ACC112 (cell line): ENCODE measurements at regions not wholly inside any gene's neighbourhood (a gene's known extent, or its start where the extent isn't known, plus 50 kb on each side); places are given as distances from the start of the nearest gene placed in this dataset.
A peak's percentile ranks its signal among the peaks of the same experiment; 100 is the strongest.

Experiments used
- H2AFZ ChIP-seq: fragments of 200-600 bp; sonication (generic); one replicate; pipeline ENCODE4 v1.6.0; 2017; ENCODE audit warnings: antibody characterized with exemption, low read length; ENCODE audit not compliant: unreplicated experiment
- H3K27ac ChIP-seq: fragments of 200-600 bp; sonication (generic); 2 replicates; pipeline ENCODE4 v1.5.1; 2014; ENCODE audit warnings: low read depth, mild to moderate bottlenecking, antibody characterized with exemption, low read length, moderate library complexity
- H3K27me3 ChIP-seq: fragments of 200-600 bp; sonication (generic); 2 replicates; pipeline ENCODE4 v1.6.1; 2014; ENCODE audit warnings: mild to moderate bottlenecking, antibody characterized with exemption, low read length, moderate library complexity, mixed read lengths; ENCODE audit not compliant: insufficient read depth
- H3K36me3 ChIP-seq: fragments of 200-600 bp; sonication (generic); 2 replicates; pipeline ENCODE4 v1.6.1; 2016; ENCODE audit warnings: mild to moderate bottlenecking, antibody characterized with exemption, low read length, moderate library complexity, mixed read lengths; ENCODE audit not compliant: insufficient read depth
- H3K4me1 ChIP-seq: fragments of 200-600 bp; sonication (generic); one replicate; pipeline ENCODE4 v1.6.1; 2016; ENCODE audit warnings: low read length, mixed read lengths; ENCODE audit not compliant: insufficient read depth, unreplicated experiment, control insufficient read depth
- H3K4me3 ChIP-seq: fragments of 200-600 bp; sonication (generic); 2 replicates; pipeline ENCODE4 v1.5.1; 2014; ENCODE audit warnings: mild to moderate bottlenecking, low read depth, low read length
- H3K79me2 ChIP-seq: fragments of 200-600 bp; sonication (generic); one replicate; pipeline ENCODE4 v1.6.0; 2016; ENCODE audit warnings: low read length; ENCODE audit not compliant: control insufficient read depth, unreplicated experiment, insufficient read depth

GRCh38 chr6:134725590-134725989 is 224.3 kb downstream of the ALDH8A1 start:
- no peaks in the 10 kb centered on the region for H3K36me3 ChIP-seq
- H3K27me3 ChIP-seq: no peaks in the 10 kb centered on the region
- H3K4me3 ChIP-seq: no peak overlapping the region
- H3K79me2 ChIP-seq: no peaks in the 10 kb centered on the region
- no peak overlapping the region for H3K27ac ChIP-seq
- H3K4me1 ChIP-seq: peaks cover 19% of the 10 kb centered on the region
- H2AFZ ChIP-seq: no peak overlapping the region

- Histone ChIP-seq H3K27ac (no peak overlapping the region), H3K4me1 (peaks cover 19% of the 10 kb centered on the region), H3K4me3 (no peak overlapping the region), H3K36me3 (no peaks in the 10 kb centered on the region), H2AFZ (no peak overlapping the region), H3K27me3 (no peaks in the 10 kb centered on the region), H3K79me2 (no peaks in the 10 kb centered on the region)
Observed at GRCh38 chr6:134724771-134725340, 225.0 kb downstream of the ALDH8A1 start.

- no peaks in the 10 kb centered on the region for H3K36me3 ChIP-seq
- no peak overlapping the region for H3K4me3 ChIP-seq
- H3K27ac ChIP-seq: no peak overlapping the region
- H3K27me3 ChIP-seq: no peaks in the 10 kb centered on the region
- H3K79me2 ChIP-seq: no peaks in the 10 kb centered on the region
- H2AFZ ChIP-seq: no peak overlapping the region
- peaks cover 19% of the 10 kb centered on the region for H3K4me1 ChIP-seq
Observed at GRCh38 chr6:134723081-134723871, 226.6 kb downstream of the ALDH8A1 start.

- Histone ChIP-seq H3K27me3 (no peaks in the 10 kb centered on the region), H3K4me1 (peaks cover 19% of the 10 kb centered on the region), H3K79me2 (no peaks in the 10 kb centered on the region), H2AFZ (no peak overlapping the region), H3K36me3 (no peaks in the 10 kb centered on the region), H3K27ac (no peak overlapping the region), H3K4me3 (no peak overlapping the region)
Observed at GRCh38 chr6:134722200-134722870, 227.6 kb downstream of the ALDH8A1 start.

GRCh38 chr6:134721060-134721405 is 228.9 kb downstream of the ALDH8A1 start:
- Histone ChIP-seq H3K79me2 (no peaks in the 10 kb centered on the region), H3K27ac (no peak overlapping the region), H3K36me3 (no peaks in the 10 kb centered on the region), H3K4me1 (peaks cover 19% of the 10 kb centered on the region), H3K27me3 (no peaks in the 10 kb centered on the region), H3K4me3 (no peak overlapping the region), H2AFZ (no peak overlapping the region)

GRCh38 chr6:134720353-134721059 is 229.4 kb downstream of the ALDH8A1 start:
- Histone ChIP-seq H3K36me3 (no peaks in the 10 kb centered on the region), H2AFZ (peak overlapping the region; percentile 2)

GRCh38 chr6:134719911-134720310 is 230.0 kb downstream of the ALDH8A1 start:
- H3K27me3 ChIP-seq: no peaks in the 10 kb centered on the region
- H3K4me3 ChIP-seq: no peak overlapping the region
- peak overlapping the region; percentile 2 for H2AFZ ChIP-seq
- H3K36me3 ChIP-seq: no peaks in the 10 kb centered on the region
- H3K27ac ChIP-seq: no peak overlapping the region
- peaks cover 15% of the 10 kb centered on the region for H3K4me1 ChIP-seq
- no peaks in the 10 kb centered on the region for H3K79me2 ChIP-seq

More at GRCh38 chr6:134720353-134721059, 229.4 kb downstream of the ALDH8A1 start:
- Histone ChIP-seq H3K4me3 (no peak overlapping the region), H3K4me1 (peaks cover 19% of the 10 kb centered on the region), H3K27ac (no peak overlapping the region), H3K79me2 (no peaks in the 10 kb centered on the region), H3K27me3 (no peaks in the 10 kb centered on the region)

- no peak overlapping the region for H3K4me3 ChIP-seq
Observed at GRCh38 chr6:134719286-134719685, 230.6 kb downstream of the ALDH8A1 start.

GRCh38 chr6:134714679-134715078 is 235.2 kb downstream of the ALDH8A1 start:
- Histone ChIP-seq H3K4me3 (no peak overlapping the region), H3K79me2 (no peaks in the 10 kb centered on the region), H3K4me1 (no peaks in the 10 kb centered on the region), H3K27ac (no peak overlapping the region), H3K36me3 (no peaks in the 10 kb centered on the region), H3K27me3 (no peaks in the 10 kb centered on the region), H2AFZ (no peak overlapping the region)

More at GRCh38 chr6:134719286-134719685, 230.6 kb downstream of the ALDH8A1 start:
- Histone ChIP-seq H3K79me2 (no peaks in the 10 kb centered on the region), H2AFZ (no peak overlapping the region), H3K27me3 (no peaks in the 10 kb centered on the region), H3K36me3 (no peaks in the 10 kb centered on the region), H3K4me1 (peaks cover 14% of the 10 kb centered on the region), H3K27ac (no peak overlapping the region)

- Histone ChIP-seq H2AFZ (no peak overlapping the region), H3K27ac (no peak overlapping the region), H3K27me3 (no peaks in the 10 kb centered on the region), H3K79me2 (no peaks in the 10 kb centered on the region), H3K4me3 (no peak overlapping the region), H3K36me3 (no peaks in the 10 kb centered on the region), H3K4me1 (no peaks in the 10 kb centered on the region)
Observed at GRCh38 chr6:134714113-134714512, 235.8 kb downstream of the ALDH8A1 start.
